GM12873 (cell line): ENCODE measurements at regions not wholly inside any gene's neighbourhood (a gene's known extent, or its start where the extent isn't known, plus 50 kb on each side); places are given as distances from the start of the nearest gene placed in this dataset.

Experiments
- TF ChIP-seq, protein P1 (sequence below): IDR thresholded peaks from 2 replicates; pipeline ENCODE4 v1.5.1; 2012; ENCODE audit warnings: low read depth, mild to moderate bottlenecking, moderate library complexity, low read length, control low read depth; ENCODE audit not compliant: insufficient read depth; ENCODE audit errors: missing control alignments

DNA sequence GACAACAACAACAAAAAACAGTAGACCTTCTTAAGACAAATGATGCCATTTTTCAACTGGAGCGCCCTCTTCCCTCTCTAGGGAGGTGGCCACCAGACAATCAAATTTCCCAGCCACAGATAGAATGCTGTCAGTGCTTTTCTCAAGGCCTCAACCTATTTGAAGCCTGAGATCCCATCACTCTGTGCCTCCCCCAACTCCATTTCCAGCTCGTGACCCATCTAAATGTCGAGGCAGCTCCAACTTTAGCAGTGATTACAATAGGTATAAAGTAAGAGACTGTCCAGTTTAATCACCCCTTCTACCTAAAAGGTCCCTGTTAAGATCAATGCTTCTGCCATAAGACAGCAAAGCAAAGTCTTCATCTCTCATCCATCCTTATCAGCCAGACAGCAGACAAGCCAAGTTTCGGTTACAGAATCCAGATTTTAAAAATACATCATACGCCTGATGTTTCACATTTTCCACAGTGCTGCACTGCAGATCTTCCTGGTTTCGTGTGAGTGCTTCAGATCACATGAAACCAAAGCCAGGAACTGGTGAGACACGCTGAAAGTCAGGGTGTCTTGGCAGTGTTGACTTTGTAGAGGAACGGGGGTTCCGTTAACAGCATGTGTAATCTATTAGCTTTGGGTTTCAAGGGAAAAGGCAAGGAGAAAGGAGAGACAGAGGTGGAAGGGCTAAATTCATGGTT, 447.8 kb downstream of the ENC1 start:
- TF ChIP-seq, protein P1, sequence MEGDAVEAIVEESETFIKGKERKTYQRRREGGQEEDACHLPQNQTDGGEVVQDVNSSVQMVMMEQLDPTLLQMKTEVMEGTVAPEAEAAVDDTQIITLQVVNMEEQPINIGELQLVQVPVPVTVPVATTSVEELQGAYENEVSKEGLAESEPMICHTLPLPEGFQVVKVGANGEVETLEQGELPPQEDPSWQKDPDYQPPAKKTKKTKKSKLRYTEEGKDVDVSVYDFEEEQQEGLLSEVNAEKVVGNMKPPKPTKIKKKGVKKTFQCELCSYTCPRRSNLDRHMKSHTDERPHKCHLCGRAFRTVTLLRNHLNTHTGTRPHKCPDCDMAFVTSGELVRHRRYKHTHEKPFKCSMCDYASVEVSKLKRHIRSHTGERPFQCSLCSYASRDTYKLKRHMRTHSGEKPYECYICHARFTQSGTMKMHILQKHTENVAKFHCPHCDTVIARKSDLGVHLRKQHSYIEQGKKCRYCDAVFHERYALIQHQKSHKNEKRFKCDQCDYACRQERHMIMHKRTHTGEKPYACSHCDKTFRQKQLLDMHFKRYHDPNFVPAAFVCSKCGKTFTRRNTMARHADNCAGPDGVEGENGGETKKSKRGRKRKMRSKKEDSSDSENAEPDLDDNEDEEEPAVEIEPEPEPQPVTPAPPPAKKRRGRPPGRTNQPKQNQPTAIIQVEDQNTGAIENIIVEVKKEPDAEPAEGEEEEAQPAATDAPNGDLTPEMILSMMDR = no peak

DNA sequence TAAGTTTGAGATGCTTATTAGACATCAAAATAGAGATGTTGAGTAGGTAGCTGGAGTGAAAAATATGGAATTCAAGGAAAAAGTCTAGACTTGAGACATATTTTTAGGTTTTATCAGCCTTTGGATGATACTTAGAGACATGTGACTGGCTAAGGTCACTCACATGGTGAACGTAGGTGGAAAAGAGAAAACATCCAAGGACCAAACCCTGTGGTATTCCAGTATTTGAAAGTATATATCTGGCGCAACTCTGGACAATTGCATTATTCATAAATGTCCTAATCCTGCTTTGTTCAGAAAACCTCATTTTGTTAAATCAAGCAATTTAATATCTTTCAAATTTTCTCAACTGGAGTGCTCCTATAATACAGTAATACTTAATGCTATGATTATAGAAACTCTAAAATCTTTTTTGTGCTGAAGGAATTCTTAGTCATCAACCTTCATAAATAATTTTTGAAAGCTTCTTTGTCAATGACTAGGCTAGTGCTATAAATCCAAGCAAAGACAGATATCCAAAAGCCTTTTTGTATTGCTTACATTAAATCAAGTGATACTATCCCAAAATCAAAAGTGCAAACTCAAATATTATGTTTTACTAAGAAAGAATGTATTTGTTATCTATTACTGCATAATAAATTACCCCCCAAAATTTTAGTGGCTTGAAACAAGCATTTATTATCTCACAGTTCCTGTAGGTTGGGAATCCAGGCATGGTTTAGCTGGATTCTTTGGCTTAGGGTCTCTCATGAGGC, 452.0 kb downstream of the ENC1 start:
- TF ChIP-seq, protein P1 = no peak

DNA sequence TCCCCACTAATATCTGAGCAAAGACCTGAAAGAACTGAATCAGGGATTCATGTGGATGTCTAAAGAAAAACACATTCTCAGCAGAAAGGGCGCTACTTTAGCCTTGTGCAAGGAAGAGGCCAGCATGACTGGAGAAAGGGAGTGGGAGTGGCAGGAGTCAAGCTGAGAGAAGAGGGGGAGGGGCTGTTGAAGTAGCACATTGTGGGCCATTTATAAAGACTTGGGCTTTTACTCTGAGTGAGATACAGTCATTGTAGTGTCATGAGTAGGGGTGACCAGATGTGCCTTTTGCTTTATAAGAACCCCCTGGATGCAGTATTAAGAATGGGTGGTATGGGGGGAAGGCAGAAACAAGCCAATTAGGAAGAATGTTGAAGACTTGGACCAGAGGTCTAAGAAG, 452.8 kb downstream of the ENC1 start:
- TF ChIP-seq, protein P1 = no peak

GRCh38 chr5:74186356-74187315, 453.9 kb downstream of the ENC1 start:
- TF ChIP-seq, protein P1 = no peak

GRCh38 chr5:74185599-74185998, 454.9 kb downstream of the ENC1 start:
- TF ChIP-seq, protein P1 = no peak

- TF ChIP-seq, protein P1 = no peak
Measured at GRCh38 chr5:74184649-74185048, 455.9 kb downstream of the ENC1 start.
